ENCODE measurements at regions not wholly inside any gene's neighbourhood (a gene's known extent, or its start where the extent isn't known, plus 50 kb on each side); places are given as distances from the start of the nearest gene placed in this dataset.

- Histone ChIP-seq H3K4me3 (no peak overlapping the region), H3K27ac (no peak overlapping the region), H3K36me3 (no peaks in the 10 kb centered on the region), H3K9me3 (no peaks in the 10 kb centered on the region), H3K27me3 (no peaks in the 10 kb centered on the region), H3K4me1 (no peaks in the 10 kb centered on the region)
- DNase-seq (no peak), ATAC-seq (no peak)
- 61% methylated on average over 3 of the region's 3 CpGs for WGBS (ENCODE audit: insufficient coverage, low coverage, low lambda C conversion rate, missing lambda C conversion rate)
- intact Hi-C loops (cut with DNase I), result no loop called here
- no peak for TF ChIP-seq POLR2A (IDR thresholded peaks at IDR 0.05)
- TF ChIP-seq CTCF (IDR thresholded peaks at IDR 0.05), result no peak
Observed at GRCh38 chr13:107459430-107459829, 755.9 kb downstream of the LIG4 start.

- Histone ChIP-seq H3K9me3 (no peaks in the 10 kb centered on the region), H3K36me3 (no peaks in the 10 kb centered on the region), H3K27ac (no peak overlapping the region), H3K27me3 (no peaks in the 10 kb centered on the region), H3K4me3 (no peak overlapping the region), H3K4me1 (no peaks in the 10 kb centered on the region)
- no peak for TF ChIP-seq CTCF (IDR thresholded peaks at IDR 0.05)
- TF ChIP-seq POLR2A (IDR thresholded peaks at IDR 0.05), result no peak
- intact Hi-C loops (cut with DNase I), result no loop called here
- no peak for DNase-seq
- 50% methylated on average over 5 of the region's 10 CpGs for WGBS (ENCODE audit: insufficient coverage, low coverage, low lambda C conversion rate, missing lambda C conversion rate)
- ATAC-seq, result no peak
Observed at GRCh38 chr13:107458269-107458668, 757.1 kb downstream of the LIG4 start.

- no peaks in the 10 kb centered on the region for H3K36me3 ChIP-seq
- H3K4me3 ChIP-seq, result no peak overlapping the region
- intact Hi-C loops (cut with DNase I), result no loop called here
- 16% methylated on average over 2 of the region's 2 CpGs for WGBS (ENCODE audit: insufficient coverage, low coverage, low lambda C conversion rate, missing lambda C conversion rate)
- TF ChIP-seq CTCF (IDR thresholded peaks at IDR 0.05), result no peak
- no peak for TF ChIP-seq POLR2A (IDR thresholded peaks at IDR 0.05)
- no peak for DNase-seq
- ATAC-seq, result no peak
- no peaks in the 10 kb centered on the region for H3K4me1 ChIP-seq
- no peak overlapping the region for H3K27ac ChIP-seq
- no peaks in the 10 kb centered on the region for H3K9me3 ChIP-seq
- no peaks in the 10 kb centered on the region for H3K27me3 ChIP-seq
Observed at GRCh38 chr13:107457686-107458085, 757.6 kb downstream of the LIG4 start.

- H3K27ac ChIP-seq, result no peak overlapping the region
- no peaks in the 10 kb centered on the region for H3K4me1 ChIP-seq
- WGBS (ENCODE audit: insufficient coverage, low coverage, low lambda C conversion rate, missing lambda C conversion rate), result 38% methylated on average over 2 of the region's 2 CpGs
- intact Hi-C loops (cut with DNase I), result no loop called here
- H3K9me3 ChIP-seq, result no peaks in the 10 kb centered on the region
- ATAC-seq (no peak), DNase-seq (no peak)
- no peaks in the 10 kb centered on the region for H3K36me3 ChIP-seq
- TF ChIP-seq POLR2A (IDR thresholded peaks at IDR 0.05) (no peak), CTCF (IDR thresholded peaks at IDR 0.05) (no peak)
- no peaks in the 10 kb centered on the region for H3K27me3 ChIP-seq
- no peak overlapping the region for H3K4me3 ChIP-seq
Observed at GRCh38 chr13:107456431-107456830, 758.9 kb downstream of the LIG4 start.

- intact Hi-C loops (cut with DNase I), result no loop called here
- WGBS (ENCODE audit: insufficient coverage, low coverage, low lambda C conversion rate, missing lambda C conversion rate), result 75% methylated on average over 2 of the region's 2 CpGs
- no peak overlapping the region for H3K4me3 ChIP-seq
- no peaks in the 10 kb centered on the region for H3K4me1 ChIP-seq
- no peaks in the 10 kb centered on the region for H3K9me3 ChIP-seq
- no peaks in the 10 kb centered on the region for H3K27me3 ChIP-seq
- ATAC-seq (no peak), DNase-seq (no peak)
- H3K27ac ChIP-seq, result no peak overlapping the region
- TF ChIP-seq CTCF (IDR thresholded peaks at IDR 0.05) (no peak), POLR2A (IDR thresholded peaks at IDR 0.05) (no peak)
- H3K36me3 ChIP-seq, result no peaks in the 10 kb centered on the region
Observed at GRCh38 chr13:107452833-107453232, 762.5 kb downstream of the LIG4 start.
